K562 (cell line): ENCODE measurements at regions not wholly inside any gene's neighbourhood (a gene's known extent, or its start where the extent isn't known, plus 50 kb on each side); places are given as distances from the start of the nearest gene placed in this dataset.

ENCODE experiments used
- BHLHE40 ChIP-seq: IDR thresholded peaks from 2 replicates; pipeline ENCODE4 v1.6.1; 2011; ENCODE audit warnings: low read length, improper control_type of control experiment
- CBFB ChIP-seq: sonication (generic); formaldehyde crosslinking; IDR thresholded peaks from 2 replicates; pipeline ENCODE4 v1.4.0; 2020; ENCODE audit warnings: mild to moderate bottlenecking, missing genetic modification reagents
- CTCF ChIP-seq, 3 experiments: IDR thresholded peaks in 2 of 3; conservative IDR thresholded peaks in 1 of 3; 2 replicates each; pipeline ENCODE4 v1.5.1; 2011 to 2012; ENCODE audit warnings: low read length in 3 of 3, mild to moderate bottlenecking in 3 of 3, control low read depth in 2 of 3, improper control_type of control experiment in 1 of 3, inconsistent platforms in 1 of 3, low read depth in 1 of 3, mixed read lengths in 1 of 3, moderate library complexity in 1 of 3; ENCODE audit not compliant: insufficient read depth in 2 of 3
- DNMT1 ChIP-seq: fragments of 450-650 bp; IDR thresholded peaks from 2 replicates; pipeline ENCODE4 v1.6.1; 2016; ENCODE audit warnings: antibody characterized with exemption, mild to moderate bottlenecking
- FOS ChIP-seq: IDR thresholded peaks from 3 replicates; pipeline ENCODE4 v1.6.1; 2011; ENCODE audit not compliant: insufficient read length; ENCODE audit errors: extremely low read depth
- HNRNPLL ChIP-seq: fragments of 200-400 bp; formaldehyde crosslinking; IDR thresholded peaks from 2 replicates; pipeline ENCODE4 v1.6.1; 2017; ENCODE audit warnings: low read length, low read depth, mild to moderate bottlenecking; ENCODE audit not compliant: poor library complexity, severe bottlenecking
- MCM7 ChIP-seq, 2 experiments: fragments of 450-650 bp; IDR thresholded peaks; 2 replicates each; pipeline ENCODE4 v1.6.1; 2016 to 2018
- MITF ChIP-seq: IDR thresholded peaks from 2 replicates; pipeline ENCODE4 v1.6.1; 2014; ENCODE audit warnings: antibody characterized with exemption
- NFRKB ChIP-seq: fragments of 450-650 bp; IDR thresholded peaks from 2 replicates; pipeline ENCODE4 v1.6.1; 2016; ENCODE audit warnings: low read depth
- RCOR1 ChIP-seq, 2 experiments: IDR thresholded peaks; 2 replicates each; pipeline ENCODE4 v1.6.1; 2012; ENCODE audit warnings: low read depth in 2 of 2, low read length in 2 of 2, borderline replicate concordance in 1 of 2, improper control_type of control experiment in 1 of 2
- SMARCC2 ChIP-seq: fragments of 450-650 bp; IDR thresholded peaks from 2 replicates; pipeline ENCODE4 v1.6.1; 2017; ENCODE audit warnings: antibody characterized with exemption, moderate library complexity, mild to moderate bottlenecking, low read depth

GRCh38 chr3:141421639-141422319 lies 53.5 kb downstream of the ZBTB38 start:
- TF ChIP-seq CTCF (IDR thresholded peaks at IDR 0.05 in 2 of 3, conservative IDR thresholded peaks at IDR 0.05 in 1 of 3; ENCODE audit: insufficient read depth in 2 of 3, low read depth in 1 of 3, low read length in 3 of 3) (no peak), RCOR1 (IDR thresholded peaks at IDR 0.05; ENCODE audit: borderline replicate concordance in 1 of 2, low read depth in 2 of 2, low read length in 2 of 2) (no peak), NFRKB (no peak), MCM7 (IDR thresholded peaks at IDR 0.05) (no peak), FOS (no peak), SMARCC2 (no peak), DNMT1 (no peak), MITF (no peak), HNRNPLL (no peak), CBFB (no peak), BHLHE40 (no peak)
